ENCODE measurements at regions not wholly inside any gene's neighbourhood (a gene's known extent, or its start where the extent isn't known, plus 50 kb on each side); places are given as distances from the start of the nearest gene placed in this dataset.

- POLR2A ChIA-PET (ENCODE audit: partially characterized antibody), result interaction anchor here (0.5 to 1.3 kb wide), 4 partner anchors 13 to 483 kb away, joined by 3 read pairs; partner anchors contain the start of gene NAMPT
- TF ChIP-seq SP2 (IDR thresholded peaks at IDR 0.05; ENCODE audit: low read length), result no peak
- no peak for TF ChIP-seq SIRT6 (IDR thresholded peaks at IDR 0.05; ENCODE audit: low read length)
- no peak overlapping the region for H3K56ac ChIP-seq (replicated peaks; ENCODE audit: insufficient read length, low read depth, low read length)
- no peaks in the 10 kb centered on the region for H3K27me3 ChIP-seq (replicated peaks in 1 of 4; ENCODE audit: control insufficient read depth in 3 of 4, extremely low read depth in 1 of 4, insufficient read depth in 3 of 4, low read length in 3 of 4)
- no peak overlapping the region for H4K8ac ChIP-seq (ENCODE audit: extremely low read depth, insufficient read depth, low read length)
- H3K23ac ChIP-seq (ENCODE audit: insufficient read length), result no peak overlapping the region
- no peaks in the 10 kb centered on the region for H3K36me3 ChIP-seq (ENCODE audit: control insufficient read depth in 2 of 4, insufficient read depth in 4 of 4, low read length in 3 of 4)
- H3K79me2 ChIP-seq (ENCODE audit: control insufficient read depth in 1 of 2, insufficient read depth in 2 of 2, low read length in 2 of 2), result no peaks in the 10 kb centered on the region
- H3K9me3 ChIP-seq (ENCODE audit: insufficient read depth in 2 of 2, low read depth in 1 of 2, low read length in 1 of 2), result no peaks in the 10 kb centered on the region
- no peak for FAIRE-seq
- H2AK5ac ChIP-seq (ENCODE audit: low read depth, low read length), result no peak overlapping the region
- H3K79me1 ChIP-seq (ENCODE audit: low read depth, low read length), result no peaks in the 10 kb centered on the region
- H2BK12ac ChIP-seq (ENCODE audit: low read depth, low read length), result 0 out of 2 replicates have a peak overlapping the region, but pooled peaks have one; percentile 30
- no peak overlapping the region for H3K18ac ChIP-seq (ENCODE audit: extremely low read depth, low read length)
- no peak for DNase-seq (ENCODE audit: low read depth in 1 of 2, low spot score in 2 of 2)
- H3K4me3 ChIP-seq (ENCODE audit: extremely low read depth in 1 of 4, insufficient read depth in 2 of 4, low read depth in 3 of 4, low read length in 4 of 4), result no peak overlapping the region
- H2AFZ ChIP-seq (ENCODE audit: low read length), result peak overlapping the region; percentile 89
- no peak overlapping the region for H2BK15ac ChIP-seq (ENCODE audit: low read length)
- no peak overlapping the region for H4K91ac ChIP-seq (replicated peaks; ENCODE audit: insufficient read length, low read length)
- H3K4ac ChIP-seq (replicated peaks; ENCODE audit: insufficient read length, low read depth, low read length), result no peak overlapping the region
- CTCF ChIA-PET (ENCODE audit: partially characterized antibody), result interaction anchor here (0.5 to 3.4 kb wide), 45 partner anchors 9 to 973 kb away, joined by 3 to 21 read pairs (median 4); partner anchors contain the start of genes CCDC71L and NAMPT
- no peak overlapping the region for H2BK120ac ChIP-seq (replicated peaks; ENCODE audit: low read depth, low read length)
- H2BK5ac ChIP-seq (ENCODE audit: low read depth, low read length), result no peak overlapping the region
- no peak overlapping the region for H2BK20ac ChIP-seq (ENCODE audit: low read length)
- no peak overlapping the region for H3K14ac ChIP-seq (ENCODE audit: insufficient read length)
- no peaks in the 10 kb centered on the region for H3K23me2 ChIP-seq (ENCODE audit: low read depth, low read length)
- no peak overlapping the region for H3K9ac ChIP-seq (replicated peaks in 1 of 4; ENCODE audit: extremely low read depth in 1 of 4, low read depth in 3 of 4, low read length in 3 of 4)
- 83% methylated on average over 4 of the region's 4 CpGs; no CpG with 5 or more reads in 1 of the 2 experiments for WGBS, 2 experiments (ENCODE audit: extremely low coverage in 1 of 2, insufficient coverage in 1 of 2, insufficient read length in 1 of 2, insufficient replicate concordance in 2 of 2, low coverage in 1 of 2, low lambda C conversion rate in 2 of 2, missing lambda C conversion rate in 1 of 2)
- H4K5ac ChIP-seq (ENCODE audit: insufficient read length, low read depth, low read length), result no peak overlapping the region
- H3K4me2 ChIP-seq (ENCODE audit: insufficient read depth in 1 of 2, low read depth in 2 of 2, low read length in 2 of 2), result peak overlapping the region in 1 of 2 experiments; percentile 39; a peak in 1 of 4 replicates
- peaks cover 0 to 5% (median 1%) of the 10 kb centered on the region in 4 experiments; a peak in 2 of 7 replicates for H3K4me1 ChIP-seq (replicated peaks in 1 of 4; ENCODE audit: control insufficient read depth in 3 of 4, insufficient read depth in 4 of 4, low read length in 3 of 4)
- H4K20me1 ChIP-seq (replicated peaks in 1 of 2; ENCODE audit: control insufficient read depth in 1 of 2, insufficient read depth in 2 of 2, low read length in 2 of 2), result no peaks in the 10 kb centered on the region
- H3K27ac ChIP-seq (ENCODE audit: low read depth, low read length), result no peak overlapping the region
Measured at GRCh38 chr7:106177300-106177690, 65.2 kb upstream of the SYPL1 start.

Data from H1 (cell line).